ENCODE measurements at regions not wholly inside any gene's neighbourhood (a gene's known extent, or its start where the extent isn't known, plus 50 kb on each side); places are given as distances from the start of the nearest gene placed in this dataset.

- Histone ChIP-seq H3F3A (ENCODE audit: insufficient read depth, low read length) (no peaks in the 10 kb centered on the region), H3K36me3 (ENCODE audit: insufficient read depth, low read length) (no peaks in the 10 kb centered on the region), H3K9ac (ENCODE audit: low read length) (no peak overlapping the region), H3K9me2 (ENCODE audit: low read depth, low read length) (no peaks in the 10 kb centered on the region), H2AFZ (ENCODE audit: low read length) (no peak overlapping the region), H3K27ac (ENCODE audit: low read depth, low read length, poor library complexity, severe bottlenecking) (no peak overlapping the region), H3K9me3 (ENCODE audit: low read length) (no peaks in the 10 kb centered on the region), H3K4me1 (ENCODE audit: insufficient read depth, low read length, severe bottlenecking) (no peaks in the 10 kb centered on the region), H3K27me3 (ENCODE audit: insufficient read depth, low read length) (no peaks in the 10 kb centered on the region), H3K4me3 (ENCODE audit: low read depth, low read length, poor library complexity, severe bottlenecking) (no peak overlapping the region), H3K4me2 (ENCODE audit: low read length) (no peak overlapping the region), H4K20me1 (ENCODE audit: insufficient read depth, low read length) (no peaks in the 10 kb centered on the region), H3K79me2 (ENCODE audit: insufficient read depth, low read length) (no peaks in the 10 kb centered on the region)
- TF ChIP-seq EZH2 (IDR thresholded peaks at IDR 0.05; ENCODE audit: borderline replicate concordance, low read length), result no peak
- no peak for TF ChIP-seq CTCF (IDR thresholded peaks at IDR 0.05; ENCODE audit: low read length)
Observed at GRCh38 chr4:171024720-171025303, 788.4 kb upstream of the GALNTL6 start.

- Histone ChIP-seq H3K9me2 (ENCODE audit: low read depth, low read length) (no peaks in the 10 kb centered on the region), H4K20me1 (ENCODE audit: insufficient read depth, low read length) (no peaks in the 10 kb centered on the region), H3K36me3 (ENCODE audit: insufficient read depth, low read length) (no peaks in the 10 kb centered on the region), H3K9me3 (ENCODE audit: low read length) (no peaks in the 10 kb centered on the region), H3F3A (ENCODE audit: insufficient read depth, low read length) (no peaks in the 10 kb centered on the region), H3K4me3 (ENCODE audit: low read depth, low read length, poor library complexity, severe bottlenecking) (no peak overlapping the region), H3K4me2 (ENCODE audit: low read length) (no peak overlapping the region), H3K79me2 (ENCODE audit: insufficient read depth, low read length) (no peaks in the 10 kb centered on the region), H3K27me3 (ENCODE audit: insufficient read depth, low read length) (no peaks in the 10 kb centered on the region), H3K27ac (ENCODE audit: low read depth, low read length, poor library complexity, severe bottlenecking) (no peak overlapping the region), H3K9ac (ENCODE audit: low read length) (no peak overlapping the region), H3K4me1 (ENCODE audit: insufficient read depth, low read length, severe bottlenecking) (no peaks in the 10 kb centered on the region), H2AFZ (ENCODE audit: low read length) (no peak overlapping the region)
- TF ChIP-seq EZH2 (IDR thresholded peaks at IDR 0.05; ENCODE audit: borderline replicate concordance, low read length) (no peak), CTCF (IDR thresholded peaks at IDR 0.05; ENCODE audit: low read length) (no peak)
Observed at GRCh38 chr4:171022824-171023230, 790.4 kb upstream of the GALNTL6 start.

- H3K36me3 ChIP-seq (ENCODE audit: insufficient read depth, low read length), result no peaks in the 10 kb centered on the region
- H3K4me3 ChIP-seq (ENCODE audit: low read depth, low read length, poor library complexity, severe bottlenecking), result no peak overlapping the region
- no peaks in the 10 kb centered on the region for H3K27me3 ChIP-seq (ENCODE audit: insufficient read depth, low read length)
- no peaks in the 10 kb centered on the region for H3K79me2 ChIP-seq (ENCODE audit: insufficient read depth, low read length)
- H3K27ac ChIP-seq (ENCODE audit: low read depth, low read length, poor library complexity, severe bottlenecking), result no peak overlapping the region
- H3K4me2 ChIP-seq (ENCODE audit: low read length), result no peak overlapping the region
- no peaks in the 10 kb centered on the region for H3K9me2 ChIP-seq (ENCODE audit: low read depth, low read length)
- H4K20me1 ChIP-seq (ENCODE audit: insufficient read depth, low read length), result no peaks in the 10 kb centered on the region
- no peaks in the 10 kb centered on the region for H3K9me3 ChIP-seq (ENCODE audit: low read length)
- no peaks in the 10 kb centered on the region for H3K4me1 ChIP-seq (ENCODE audit: insufficient read depth, low read length, severe bottlenecking)
- TF ChIP-seq EZH2 (IDR thresholded peaks at IDR 0.05; ENCODE audit: borderline replicate concordance, low read length) (no peak), CTCF (IDR thresholded peaks at IDR 0.05; ENCODE audit: low read length) (no peak)
- H3K9ac ChIP-seq (ENCODE audit: low read length), result no peak overlapping the region
- H3F3A ChIP-seq (ENCODE audit: insufficient read depth, low read length), result no peaks in the 10 kb centered on the region
- no peak overlapping the region for H2AFZ ChIP-seq (ENCODE audit: low read length)
Observed at GRCh38 chr4:171017593-171017992, 795.6 kb upstream of the GALNTL6 start.

All from OCI-LY1 (cell line).